ENCODE measurements at regions not wholly inside any gene's neighbourhood (a gene's known extent, or its start where the extent isn't known, plus 50 kb on each side); places are given as distances from the start of the nearest gene placed in this dataset.
A peak's percentile ranks its signal among the peaks of the same experiment; 100 is the strongest.
"Not testable (repeated sequence)": the region's sequence is repeated elsewhere in the genome, so short reads cannot be mapped to it uniquely, and the experiment has no call there.

GRCh38 chr12:60522684-60523400 is 927.0 kb downstream of the SLC16A7 start:
- DNase-seq (ENCODE audit: low spot score), result peak; percentile 83

- DNase-seq (ENCODE audit: low spot score), result no peak
Measured at GRCh38 chr12:60529261-60529660, 933.4 kb downstream of the SLC16A7 start.

DNA sequence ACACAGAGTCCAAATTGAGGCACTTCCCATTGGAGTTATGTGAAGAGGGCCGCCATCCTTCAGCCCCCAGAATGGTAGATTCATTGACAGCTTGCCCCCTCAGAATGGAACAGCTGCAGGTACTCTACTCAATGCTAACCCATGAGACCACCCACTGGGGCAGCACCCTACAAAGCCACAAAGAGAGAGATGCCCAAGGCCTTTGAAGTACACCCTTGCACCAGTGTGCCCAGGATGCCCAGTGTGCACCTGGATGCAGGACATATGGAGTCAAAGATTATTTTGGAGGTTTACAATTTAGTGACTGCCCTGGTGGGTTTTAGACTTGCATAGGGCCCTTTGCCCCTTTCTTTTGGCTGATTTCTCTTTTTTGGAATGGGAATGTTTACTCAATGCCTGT is 933.9 kb downstream of the SLC16A7 start:
- no peak for DNase-seq (ENCODE audit: low spot score)

- no peak for DNase-seq (ENCODE audit: low spot score)
Measured at GRCh38 chr12:60535363-60535762, 939.5 kb downstream of the SLC16A7 start.

DNA sequence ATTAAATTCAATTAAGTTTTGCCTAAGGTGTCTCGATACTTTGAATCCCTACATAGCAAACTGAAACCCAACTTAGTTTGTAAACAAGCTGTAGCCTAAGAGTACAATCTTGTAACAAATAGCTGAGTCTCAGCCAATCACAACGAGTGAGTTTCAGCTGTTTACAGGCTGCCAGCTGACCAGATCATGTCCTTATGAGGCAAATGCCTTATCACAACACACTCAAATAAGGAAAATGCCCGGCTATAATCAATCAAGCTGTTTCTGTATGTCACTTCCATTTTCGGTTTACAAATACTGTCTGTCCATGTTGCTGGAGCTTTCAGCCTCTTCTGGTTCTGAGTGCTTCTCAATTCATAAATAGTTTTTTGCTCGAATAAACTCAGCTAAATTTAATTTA is 943.8 kb downstream of the SLC16A7 start:
- no peak for DNase-seq (ENCODE audit: low spot score)

GRCh38 chr12:60568914-60569313 is 973.1 kb downstream of the SLC16A7 start:
- DNase-seq (ENCODE audit: low spot score), result no peak

DNA sequence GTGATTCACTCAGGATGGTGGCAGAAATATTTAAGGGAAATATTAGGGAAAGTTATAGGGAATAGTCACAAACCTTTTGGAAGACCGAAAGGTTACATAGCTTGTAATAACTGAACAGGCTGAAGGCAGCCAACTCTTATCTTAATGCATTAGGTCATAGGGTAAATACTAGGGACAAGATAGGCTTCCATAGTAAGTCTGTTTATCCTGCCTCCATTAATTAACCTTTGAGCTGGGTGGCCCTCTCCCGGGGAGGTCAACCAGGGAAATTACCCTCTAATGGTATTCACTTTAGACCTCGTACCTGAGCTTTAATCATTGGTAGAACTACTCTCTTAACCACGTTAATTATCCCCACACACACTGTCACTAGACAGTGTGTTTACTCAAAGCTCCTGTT is 981.8 kb downstream of the SLC16A7 start:
- DNase-seq (ENCODE audit: low spot score), result no peak

- not testable (repeated sequence) for DNase-seq (ENCODE audit: low spot score)
Measured at GRCh38 chr12:60587664-60588063, 991.8 kb downstream of the SLC16A7 start.

- no peak for DNase-seq (ENCODE audit: low spot score)
Measured at GRCh38 chr12:60594035-60594711, 998.3 kb downstream of the SLC16A7 start.

DNA sequence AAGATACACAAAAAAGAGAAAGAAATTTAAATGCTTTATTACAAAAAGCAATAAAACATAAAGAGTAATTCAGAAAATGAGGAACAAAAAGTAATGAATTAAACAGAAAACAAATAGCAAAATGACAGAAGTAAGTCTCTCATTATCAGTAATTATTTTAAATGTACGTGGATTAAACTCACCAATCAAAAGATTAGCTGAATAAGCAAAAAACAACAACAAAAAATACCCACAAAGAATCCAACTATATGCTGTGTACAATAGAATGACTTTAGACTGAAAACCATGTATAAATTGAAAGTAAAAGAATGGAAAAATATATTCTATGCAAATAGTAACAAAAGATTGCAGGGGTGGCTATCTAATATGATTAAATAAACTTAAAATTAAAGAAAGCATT is 1006.8 kb downstream of the SLC16A7 start:
- DNase-seq (ENCODE audit: low spot score), result no peak

DNA sequence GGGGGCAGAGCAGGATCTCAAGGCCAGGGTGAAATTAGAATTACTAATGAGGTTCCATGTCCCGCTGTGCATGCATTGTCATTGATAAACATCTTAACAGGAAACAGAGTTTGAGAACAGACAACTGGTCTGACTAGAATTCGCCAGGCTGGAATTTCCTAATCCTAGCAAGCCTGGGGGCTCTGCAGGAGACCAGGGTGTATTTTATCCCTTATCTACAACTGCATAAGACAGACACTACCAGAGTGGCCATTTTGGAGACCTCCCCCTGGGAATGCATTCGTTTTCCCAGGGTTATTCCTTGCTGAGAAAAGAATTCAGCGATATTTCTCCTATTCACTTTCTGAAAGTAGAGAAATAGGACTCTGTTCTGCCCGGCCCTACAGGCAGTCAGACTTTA is 1007.6 kb downstream of the SLC16A7 start:
- DNase-seq (ENCODE audit: low spot score), result not testable (repeated sequence)

GRCh38 chr12:60616400-60616799 is 1020.6 kb downstream of the SLC16A7 start:
- no peak for DNase-seq (ENCODE audit: low spot score)

DNA sequence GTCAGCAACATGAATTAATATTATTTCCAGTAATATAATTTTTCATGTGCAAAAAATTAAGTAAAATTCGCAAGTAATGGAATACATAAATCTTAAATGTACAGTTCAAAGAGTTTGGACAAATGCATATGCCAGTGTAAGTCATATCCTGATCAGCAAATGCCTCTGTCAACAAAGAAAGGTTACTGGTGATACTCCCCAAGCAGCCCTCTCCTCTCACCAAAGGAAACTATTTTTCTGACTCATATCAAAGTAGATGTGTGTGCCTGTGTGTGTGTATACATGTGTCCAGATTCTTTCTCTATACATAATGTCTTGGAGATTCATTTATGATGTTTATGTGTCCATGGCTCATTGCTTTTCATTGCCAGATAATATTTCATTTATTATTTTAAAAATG is 1035.0 kb downstream of the SLC16A7 start:
- no peak for DNase-seq (ENCODE audit: low spot score)

GRCh38 chr12:60644076-60644475 is 1048.2 kb downstream of the SLC16A7 start:
- no peak for DNase-seq (ENCODE audit: low spot score)

DNA sequence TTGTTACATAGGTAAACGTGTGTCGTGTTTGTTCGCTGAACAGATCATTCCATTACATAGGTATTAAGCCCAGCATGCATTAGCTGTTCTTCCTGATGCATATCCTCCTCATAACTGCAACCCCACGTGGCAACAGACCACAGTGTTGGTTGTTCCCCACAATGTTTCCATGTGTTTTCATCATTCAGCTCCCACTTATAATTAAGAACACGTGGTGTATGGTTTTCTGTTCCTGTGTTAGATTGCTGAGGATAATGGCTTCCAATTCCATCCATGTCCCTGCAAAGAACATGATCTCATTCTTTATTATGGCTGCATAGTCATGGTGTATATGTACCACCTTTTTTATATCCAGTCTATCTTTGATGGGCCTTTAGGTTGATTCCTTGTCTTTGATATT is 1071.1 kb downstream of the SLC16A7 start:
- no peak for DNase-seq (ENCODE audit: low spot score)

DNA sequence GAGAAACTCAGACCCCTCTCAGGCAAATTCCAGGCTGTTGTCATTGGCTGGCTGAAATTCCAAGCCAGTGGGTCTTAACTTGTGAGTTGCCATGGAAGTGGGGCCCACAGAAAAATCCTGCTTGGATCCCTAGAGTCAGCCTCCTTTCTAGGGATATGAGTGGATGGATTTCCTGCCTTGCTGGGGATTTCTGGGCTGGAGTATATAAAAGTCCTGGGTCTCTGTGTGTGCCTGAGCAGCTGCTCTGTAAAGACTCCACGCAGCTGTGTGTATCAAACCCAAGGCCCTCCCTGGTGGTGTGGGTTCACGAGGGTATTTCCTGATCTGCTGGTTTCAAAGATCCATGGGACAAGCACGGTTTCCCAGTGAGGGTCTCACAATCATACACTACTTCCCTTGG is 1077.1 kb downstream of the SLC16A7 start:
- no peak for DNase-seq (ENCODE audit: low spot score)

- DNase-seq (ENCODE audit: low spot score), result no peak
Measured at GRCh38 chr12:60684988-60685655, 1089.3 kb downstream of the SLC16A7 start.

DNA sequence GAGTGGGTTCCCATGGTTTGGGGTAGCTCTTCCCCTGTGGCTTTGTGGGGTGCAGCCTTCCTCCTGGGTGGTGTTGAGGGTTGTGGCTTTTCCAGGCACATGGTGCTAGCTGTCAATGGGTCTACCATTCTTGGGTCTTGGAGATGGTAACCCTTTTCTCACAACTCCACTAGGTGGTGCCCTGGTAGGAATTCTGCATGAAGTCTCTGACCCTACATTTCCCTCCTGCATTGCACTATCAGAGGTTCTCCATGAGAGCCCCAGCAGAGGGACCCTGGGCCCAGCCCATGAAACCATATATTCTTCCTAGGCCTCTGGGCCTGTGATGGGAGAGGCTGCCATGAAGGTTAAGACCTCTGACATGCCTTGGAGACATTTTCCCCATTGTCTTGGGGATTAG is 1093.3 kb downstream of the SLC16A7 start:
- DNase-seq (ENCODE audit: low spot score), result no peak

DNA sequence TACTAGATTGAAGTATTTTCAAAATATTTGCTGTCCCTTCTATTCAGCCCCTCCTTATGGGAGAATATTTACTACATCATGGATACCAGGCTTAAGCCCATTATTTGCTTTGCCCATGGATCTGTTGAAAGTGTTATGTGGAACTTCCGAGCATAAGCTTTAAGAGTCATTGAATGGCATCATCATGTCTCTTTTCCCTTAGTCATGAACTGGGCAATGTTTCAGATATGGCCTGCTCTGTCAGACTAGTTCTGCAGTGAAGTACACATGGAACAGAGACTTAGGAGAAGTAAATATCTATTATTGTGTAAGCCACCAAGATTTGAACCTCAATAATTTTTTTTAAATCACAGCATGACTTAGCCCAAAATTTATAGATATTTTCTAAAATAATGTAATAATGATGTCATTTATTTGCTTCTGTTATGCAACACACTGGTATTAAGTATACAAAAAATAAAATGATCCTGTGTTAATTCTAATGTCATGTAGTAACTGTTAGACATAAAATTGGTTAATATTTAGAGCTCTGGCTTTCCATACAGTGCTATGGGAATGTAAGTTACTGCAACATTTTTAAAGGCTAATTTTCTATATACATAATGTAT is 1097.3 kb downstream of the SLC16A7 start:
- no peak for DNase-seq (ENCODE audit: low spot score)

DNA sequence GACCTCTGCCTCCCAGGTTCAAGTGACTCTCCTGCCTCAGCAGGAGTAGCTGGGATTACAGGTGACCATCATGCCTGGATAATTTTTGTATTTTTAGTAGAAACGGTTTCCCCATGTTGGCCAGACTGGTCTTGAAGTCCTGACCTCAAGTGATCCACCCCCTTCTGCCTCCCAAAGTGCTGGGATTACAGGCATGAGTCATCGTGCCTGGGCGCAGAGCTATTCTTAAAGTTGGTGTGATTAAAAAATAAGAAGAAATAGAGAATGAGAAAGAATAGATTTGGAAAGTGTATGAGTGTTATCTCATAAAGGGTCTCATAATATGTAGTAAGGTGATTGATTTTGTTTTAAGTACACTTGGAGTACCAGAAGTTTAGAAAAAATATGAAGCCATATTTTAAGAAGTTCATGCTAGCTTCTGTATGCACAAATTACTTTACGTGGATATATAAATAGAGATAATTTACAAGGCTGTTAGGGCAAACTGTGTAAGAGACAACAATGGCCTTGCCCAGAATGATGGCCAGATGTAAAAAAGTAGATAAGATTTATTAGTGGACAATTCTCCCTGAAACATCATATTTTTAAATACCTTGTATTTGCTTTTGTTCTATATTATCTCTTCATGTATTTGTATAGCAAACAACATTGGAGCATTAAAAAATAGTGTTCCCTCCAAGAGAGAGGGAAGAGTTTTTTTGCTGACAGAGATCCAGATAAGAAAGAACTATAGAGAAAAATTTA is 1108.5 kb downstream of the SLC16A7 start:
- DNase-seq (ENCODE audit: low spot score), result no peak

DNA sequence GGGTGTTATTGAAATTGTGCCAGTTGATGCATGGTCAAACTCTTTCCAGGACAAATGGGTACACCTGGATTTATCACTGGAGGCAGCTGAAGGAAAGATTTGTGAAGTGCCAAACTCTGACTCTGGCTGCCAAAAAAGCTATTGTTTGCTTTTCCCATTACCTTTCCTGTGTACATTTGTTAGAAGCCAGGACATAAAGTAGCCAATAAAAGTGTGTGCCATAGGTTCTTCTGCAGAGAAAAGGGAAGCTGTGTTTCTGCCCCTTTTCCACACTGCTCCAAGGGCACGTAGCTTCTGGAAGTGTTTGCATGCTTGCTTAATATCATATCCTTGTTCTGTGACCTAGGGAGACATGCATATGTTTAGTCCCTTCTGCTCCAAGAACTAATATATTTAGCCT is 1114.4 kb downstream of the SLC16A7 start:
- DNase-seq (ENCODE audit: low spot score), result no peak

All from Ammon's horn (tissue), 1 donor.